GM13976 (cell line): ENCODE measurements at regions not wholly inside any gene's neighbourhood (a gene's known extent, or its start where the extent isn't known, plus 50 kb on each side); places are given as distances from the start of the nearest gene placed in this dataset.
"Not testable (repeated sequence)": the region's sequence is repeated elsewhere in the genome, so short reads cannot be mapped to it uniquely, and the experiment has no call there.

Experiments
- DNase-seq: peaks from one replicate; pipeline ENCODE4 v3.0.0; 2012; ENCODE audit warnings: low spot score
- CTCF ChIP-seq: IDR thresholded peaks from 2 replicates; pipeline ENCODE4 v1.5.1; 2012; ENCODE audit warnings: borderline replicate concordance, mild to moderate bottlenecking; ENCODE audit not compliant: insufficient read depth; ENCODE audit errors: extremely low read depth, missing control alignments, control extremely low read depth
- in situ Hi-C: fragments of 300-500 bp; cut with MboI; formaldehyde crosslinking; loops from one replicate; pipeline ENCODE4 v1.12.0; 2022; ENCODE audit warnings: low sequenced_read_pairs, mixed read lengths, inconsistent platforms; ENCODE audit not compliant: unreplicated experiment

DNA sequence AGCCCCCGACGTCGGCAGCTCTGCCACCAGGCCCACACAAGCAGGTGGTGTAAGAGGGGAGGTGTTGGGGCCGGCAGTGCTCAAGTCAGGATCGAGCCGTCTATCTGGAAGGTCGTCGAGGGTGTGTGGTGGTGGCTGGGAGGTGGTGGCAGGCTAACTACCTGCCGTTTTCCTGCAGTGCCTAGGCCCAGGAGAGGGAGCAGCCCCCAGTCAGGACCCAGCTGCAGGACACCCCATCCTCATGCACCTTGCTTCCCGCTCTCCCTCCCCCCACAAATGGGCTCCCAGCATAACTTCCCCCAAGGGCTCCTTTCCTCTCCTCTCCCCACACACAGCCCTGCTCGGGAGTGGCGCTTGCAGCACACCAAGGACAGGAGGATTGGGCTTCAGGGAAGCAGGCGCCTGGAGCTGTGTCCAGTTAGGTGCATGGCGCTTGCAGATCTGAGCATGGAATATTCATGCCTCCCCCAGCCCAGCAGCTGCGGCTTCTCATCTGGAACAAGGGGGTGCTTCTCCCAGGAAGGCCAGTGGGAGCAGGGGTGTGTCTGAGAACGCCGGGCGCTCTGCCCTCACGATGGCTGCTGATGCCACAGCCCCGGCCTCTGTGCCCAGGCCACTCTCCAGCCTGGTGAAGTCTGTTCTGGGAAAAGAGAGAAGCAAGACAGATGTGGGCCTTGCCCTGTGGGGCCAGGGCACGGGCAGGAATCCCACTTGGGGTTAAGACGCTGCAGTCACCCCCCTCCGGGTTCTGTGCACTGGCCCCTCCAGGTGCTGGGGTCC, 127.7 kb downstream of the IGLL1 start:
- no peak for TF ChIP-seq CTCF
- in situ Hi-C loops, result no loop called here

GRCh38 chr22:23451452-23452230, 128.4 kb downstream of the IGLL1 start:
- in situ Hi-C loops, DNase-seq: not testable (repeated sequence)

More for the DNA sequence above, 127.7 kb downstream of the IGLL1 start:
- no peak for DNase-seq

- DNase-seq, in situ Hi-C loops: not testable (repeated sequence)
Measured at GRCh38 chr22:23450821-23451220, 129.3 kb downstream of the IGLL1 start.

- TF ChIP-seq CTCF, result no peak
- DNase-seq, result no peak
- in situ Hi-C loops, result no loop called here
Measured at GRCh38 chr22:23450434-23450795, 129.7 kb downstream of the IGLL1 start.

DNA sequence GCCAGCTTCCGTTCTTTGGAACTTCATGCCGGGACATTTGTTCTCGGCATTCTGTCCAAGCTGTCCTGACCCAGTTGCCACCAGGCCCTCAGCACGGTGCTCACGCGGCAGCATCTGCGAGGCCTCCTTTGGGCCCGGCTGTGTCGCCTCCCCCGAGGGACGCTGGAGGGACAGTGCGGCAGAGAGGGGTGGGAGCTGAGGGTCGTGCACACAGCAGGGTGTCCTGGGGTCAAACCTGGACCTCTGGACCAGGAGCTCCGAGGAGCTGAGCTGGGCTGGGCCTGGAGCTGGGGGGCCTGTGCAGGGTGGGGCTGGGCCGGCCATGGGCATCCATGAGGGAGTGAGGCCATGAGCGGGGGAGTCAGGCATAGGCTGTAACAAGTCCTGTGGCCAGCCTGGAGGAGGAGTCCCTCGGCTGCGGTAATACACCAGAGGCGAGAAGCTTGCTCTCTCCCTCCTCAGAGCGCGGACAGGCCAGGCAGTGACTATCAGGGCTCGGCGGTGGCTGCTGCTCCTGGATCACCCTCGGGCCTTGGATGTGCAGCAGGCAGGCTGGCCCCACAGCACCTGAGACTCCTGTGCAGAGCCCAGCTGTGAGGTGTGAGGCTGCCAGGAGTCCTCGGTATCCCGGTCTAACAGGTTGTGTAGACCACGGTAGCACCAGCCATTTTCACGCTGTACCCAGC, 130.2 kb downstream of the IGLL1 start:
- in situ Hi-C loops, DNase-seq: not testable (repeated sequence)

DNA sequence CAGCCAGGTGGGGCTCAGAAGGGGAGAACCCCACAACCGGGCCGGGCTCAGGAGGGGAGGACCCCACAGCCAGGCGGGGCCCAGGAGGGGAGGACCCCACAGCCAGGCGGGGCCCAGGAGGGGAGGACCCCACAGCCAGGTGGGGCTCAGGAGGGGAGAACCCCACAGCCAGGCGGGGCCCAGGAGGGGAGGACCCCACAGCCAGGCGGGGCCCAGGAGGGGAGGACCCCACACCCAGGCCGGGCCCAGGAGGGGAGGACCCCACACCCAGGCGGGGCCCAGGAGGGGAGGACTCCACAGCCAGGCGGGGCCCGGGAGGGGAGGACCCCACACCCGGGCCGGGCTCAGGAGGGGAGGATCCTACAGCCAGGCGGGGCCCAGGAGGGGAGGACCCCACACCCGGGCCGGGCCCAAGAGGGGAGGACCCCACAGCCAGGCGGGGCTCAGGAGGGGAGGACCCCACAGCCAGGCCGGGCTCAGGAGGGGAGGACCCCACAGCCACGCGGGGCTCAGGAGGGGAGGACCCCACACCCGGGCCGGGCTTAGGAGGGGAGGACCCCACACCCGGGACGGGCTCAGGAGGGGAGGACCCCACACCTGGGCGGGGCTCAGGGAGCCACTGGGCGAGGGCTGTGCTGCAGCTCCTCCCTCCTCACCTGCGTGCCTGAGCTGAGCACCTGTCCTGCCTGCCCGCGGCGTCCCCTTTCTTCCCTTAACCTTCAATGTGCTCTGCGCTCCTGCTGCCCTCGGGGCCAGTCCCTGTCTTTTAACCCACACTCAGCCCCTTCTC, 131.4 kb downstream of the IGLL1 start:
- DNase-seq, in situ Hi-C loops: not testable (repeated sequence)

- in situ Hi-C loops, result no loop called here
Measured at GRCh38 chr22:23446796-23447350, 133.2 kb downstream of the IGLL1 start.

DNA sequence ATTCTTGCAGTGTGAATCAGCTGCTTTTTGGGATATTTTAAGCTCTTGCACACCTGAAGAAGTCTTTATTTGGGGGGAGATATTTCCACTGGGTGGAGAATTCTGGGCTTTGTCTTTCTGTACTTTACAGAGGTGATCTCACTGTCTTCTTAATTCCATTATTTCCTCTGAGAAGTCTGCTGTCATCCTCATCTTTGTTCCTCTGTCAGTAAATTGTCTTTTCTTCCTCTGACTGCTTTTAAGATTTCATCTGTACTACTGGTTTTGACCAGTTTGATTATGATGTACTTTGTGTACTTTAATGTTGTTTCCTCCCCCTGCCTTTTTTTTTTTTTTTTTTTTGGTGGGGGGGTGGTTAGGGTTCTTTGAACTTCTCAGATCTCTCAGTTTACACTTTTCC, 133.9 kb downstream of the IGLL1 start:
- in situ Hi-C loops, result not testable (repeated sequence)

More at GRCh38 chr22:23446796-23447350, 133.2 kb downstream of the IGLL1 start:
- TF ChIP-seq CTCF, result no peak
- no peak for DNase-seq

GRCh38 chr22:23443905-23444304, 136.2 kb downstream of the IGLL1 start:
- in situ Hi-C loops, DNase-seq: not testable (repeated sequence)

More for the DNA sequence above, 133.9 kb downstream of the IGLL1 start:
- not testable (repeated sequence) for DNase-seq

- in situ Hi-C loops, result not testable (repeated sequence)
Measured at GRCh38 chr22:23439581-23439980, 140.5 kb downstream of the IGLL1 start.

More at GRCh38 chr22:23439581-23439980, 140.5 kb downstream of the IGLL1 start:
- DNase-seq, result not testable (repeated sequence)
